ENCODE measurements at regions not wholly inside any gene's neighbourhood (a gene's known extent, or its start where the extent isn't known, plus 50 kb on each side); places are given as distances from the start of the nearest gene placed in this dataset.

DNA sequence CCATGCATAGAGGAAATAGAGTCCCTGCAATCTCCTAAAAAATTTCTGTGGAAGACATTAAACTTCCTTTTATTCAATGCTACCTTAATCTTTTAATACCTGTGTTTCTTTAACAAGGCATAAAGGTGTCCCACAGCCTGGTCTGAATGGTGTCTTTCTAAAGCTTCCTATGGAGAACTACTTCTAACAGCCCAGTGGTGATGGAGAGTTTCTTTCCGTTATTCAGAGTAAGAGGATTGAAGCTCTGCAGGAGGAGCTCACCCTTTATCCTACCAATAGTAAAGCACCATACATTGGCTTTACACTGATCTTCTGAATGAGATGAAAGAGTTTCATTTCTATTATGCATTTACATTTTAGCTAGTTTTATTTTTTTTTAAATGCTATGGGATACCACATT lies 1362.4 kb upstream of the ADGRL3 start:
- TF ChIP-seq, protein P1, sequence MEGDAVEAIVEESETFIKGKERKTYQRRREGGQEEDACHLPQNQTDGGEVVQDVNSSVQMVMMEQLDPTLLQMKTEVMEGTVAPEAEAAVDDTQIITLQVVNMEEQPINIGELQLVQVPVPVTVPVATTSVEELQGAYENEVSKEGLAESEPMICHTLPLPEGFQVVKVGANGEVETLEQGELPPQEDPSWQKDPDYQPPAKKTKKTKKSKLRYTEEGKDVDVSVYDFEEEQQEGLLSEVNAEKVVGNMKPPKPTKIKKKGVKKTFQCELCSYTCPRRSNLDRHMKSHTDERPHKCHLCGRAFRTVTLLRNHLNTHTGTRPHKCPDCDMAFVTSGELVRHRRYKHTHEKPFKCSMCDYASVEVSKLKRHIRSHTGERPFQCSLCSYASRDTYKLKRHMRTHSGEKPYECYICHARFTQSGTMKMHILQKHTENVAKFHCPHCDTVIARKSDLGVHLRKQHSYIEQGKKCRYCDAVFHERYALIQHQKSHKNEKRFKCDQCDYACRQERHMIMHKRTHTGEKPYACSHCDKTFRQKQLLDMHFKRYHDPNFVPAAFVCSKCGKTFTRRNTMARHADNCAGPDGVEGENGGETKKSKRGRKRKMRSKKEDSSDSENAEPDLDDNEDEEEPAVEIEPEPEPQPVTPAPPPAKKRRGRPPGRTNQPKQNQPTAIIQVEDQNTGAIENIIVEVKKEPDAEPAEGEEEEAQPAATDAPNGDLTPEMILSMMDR (conservative IDR thresholded peaks at IDR 0.05; ENCODE audit: low read depth in 2 of 2), result no peak
- TF ChIP-seq NANOG (IDR thresholded peaks at IDR 0.05; ENCODE audit: borderline replicate concordance) (no peak), POLR2AphosphoS5 (IDR thresholded peaks at IDR 0.05; ENCODE audit: low read depth) (no peak), JUNB (IDR thresholded peaks at IDR 0.05; ENCODE audit: unreplicated experiment) (no peak), EZH2 (IDR thresholded peaks at IDR 0.05; ENCODE audit: low read depth, unreplicated experiment) (no peak), EZH2phosphoT487 (IDR thresholded peaks at IDR 0.05; ENCODE audit: unreplicated experiment) (no peak)
- TF ChIP-seq, protein P2, sequence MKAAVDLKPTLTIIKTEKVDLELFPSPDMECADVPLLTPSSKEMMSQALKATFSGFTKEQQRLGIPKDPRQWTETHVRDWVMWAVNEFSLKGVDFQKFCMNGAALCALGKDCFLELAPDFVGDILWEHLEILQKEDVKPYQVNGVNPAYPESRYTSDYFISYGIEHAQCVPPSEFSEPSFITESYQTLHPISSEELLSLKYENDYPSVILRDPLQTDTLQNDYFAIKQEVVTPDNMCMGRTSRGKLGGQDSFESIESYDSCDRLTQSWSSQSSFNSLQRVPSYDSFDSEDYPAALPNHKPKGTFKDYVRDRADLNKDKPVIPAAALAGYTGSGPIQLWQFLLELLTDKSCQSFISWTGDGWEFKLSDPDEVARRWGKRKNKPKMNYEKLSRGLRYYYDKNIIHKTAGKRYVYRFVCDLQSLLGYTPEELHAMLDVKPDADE (IDR thresholded peaks at IDR 0.05), result no peak
